Transverse colon (tissue), 4 donors: ENCODE measurements at regions not wholly inside any gene's neighbourhood (a gene's known extent, or its start where the extent isn't known, plus 50 kb on each side); places are given as distances from the start of the nearest gene placed in this dataset.

ENCODE experiments used
- DNase-seq: peaks from one replicate; pipeline ENCODE4 v3.0.0-alpha.2; 2019
- H3K27ac ChIP-seq, 4 donors: fragments of 200-600 bp; sonication (generic); 2 replicates each; pipeline ENCODE4 v1.5.1; 2016 to 2018; ENCODE audit warnings: inconsistent platforms in 4 of 4
- H3K27me3 ChIP-seq: fragments of 200-600 bp; sonication (generic); 2 replicates; pipeline ENCODE4 v1.5.1; 2017; ENCODE audit warnings: inconsistent platforms
- H3K36me3 ChIP-seq, 4 donors: fragments of 200-600 bp; sonication (generic); 2 replicates each; pipeline ENCODE4 v1.5.1; 2017 to 2019; ENCODE audit warnings: inconsistent platforms in 4 of 4
- H3K4me1 ChIP-seq, 4 donors: fragments of 200-600 bp; sonication (generic); 2 replicates each; pipeline ENCODE4 v1.5.1; 2017 to 2020; ENCODE audit warnings: inconsistent platforms in 4 of 4
- H3K4me3 ChIP-seq, 4 donors: fragments of 200-600 bp; sonication (generic); 1 replicate in 1 of 4; 2 replicates in 3 of 4; pipeline versions ENCODE4 v1.5.1 to v1.6.1; 2017 to 2019; ENCODE audit warnings: inconsistent platforms in 4 of 4
- H3K9me3 ChIP-seq, 2 donors: fragments of 200-600 bp; sonication (generic); 2 replicates each; pipeline ENCODE4 v1.5.1; 2017 to 2019; ENCODE audit warnings: inconsistent platforms in 2 of 2
- CTCF ChIP-seq, 5 experiments: fragments of 200-600 bp in 3 of 5; fragments of 450-650 bp in 2 of 5; sonication (generic) in 3 of 5; IDR thresholded peaks; 1 replicate in 2 of 5; 2 replicates in 3 of 5; pipeline ENCODE4 v1.5.1; 2016 to 2017; ENCODE audit warnings: antibody characterized with exemption in 5 of 5, inconsistent platforms in 3 of 5, mild to moderate bottlenecking in 2 of 5, moderate library complexity in 1 of 5
- EP300 ChIP-seq: sonication (generic); formaldehyde crosslinking; IDR thresholded peaks from one replicate; pipeline ENCODE4 v1.6.1; 2017; ENCODE audit warnings: antibody characterized with exemption, low read depth
- POLR2A ChIP-seq: fragments of 450-650 bp; IDR thresholded peaks from one replicate; pipeline ENCODE4 v1.6.1; 2016; ENCODE audit warnings: antibody characterized with exemption, mild to moderate bottlenecking, moderate library complexity
- POLR2AphosphoS5 ChIP-seq, 3 donors: sonication (generic); formaldehyde crosslinking; IDR thresholded peaks; one replicate each; pipeline ENCODE4 v1.6.1; 2016; ENCODE audit warnings: antibody characterized with exemption in 3 of 3
- WGBS, 2 donors: methylation state at CpG; one replicate each; pipeline ENCODE4 v1.1.5; 2018; ENCODE audit warnings: low coverage in 1 of 2; 5-methylcytosine and 5-hydroxymethylcytosine counted together
- in situ Hi-C, 4 donors: fragments of 200-750 bp; cut with MboI; loops; one replicate each; pipeline versions ENCODE4 v1.15.0 to v1.15.1; 2017; ENCODE audit warnings: low sequenced_read_pairs in 3 of 4, low pct_ligation_motif_present in 1 of 4, low pct_unique_long_range_greater_than_20kb in 1 of 4
- intact Hi-C: fragments of 100-400 bp; cut with DNase I; formaldehyde crosslinking; loops from one replicate; pipeline ENCODE4 v1.15.1; 2023; ENCODE audit warnings: low total_unique reads

DNA sequence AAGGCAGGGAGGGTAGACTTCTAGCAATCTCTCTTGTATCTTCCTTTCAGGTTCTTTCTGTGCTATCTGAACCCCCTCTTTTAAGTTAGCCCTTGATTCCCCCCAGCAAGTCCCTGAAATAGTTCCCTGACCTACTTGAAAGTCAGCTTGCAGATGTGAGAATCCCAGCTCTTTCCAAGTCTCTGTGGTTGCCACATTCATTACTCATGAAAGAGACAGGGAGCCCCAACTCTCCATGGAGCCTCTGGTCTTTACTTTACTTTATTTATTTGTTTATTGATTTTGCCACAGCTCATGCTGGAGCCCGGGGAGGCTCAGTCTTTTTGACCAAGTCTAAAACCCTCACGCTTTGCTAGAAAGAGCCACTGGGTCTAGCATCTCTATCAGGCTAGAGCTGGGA lies 193.6 kb upstream of the FAR2 start:
- no peak overlapping the region for H3K27ac ChIP-seq
- H3K9me3 ChIP-seq = no peaks in the 10 kb centered on the region
- no peaks in the 10 kb centered on the region for H3K36me3 ChIP-seq
- in situ Hi-C loops = no loop called here
- no peaks in the 10 kb centered on the region for H3K4me1 ChIP-seq
- intact Hi-C loops = no loop called here
- no peak for DNase-seq
- 81 to 86% methylated on average over 2 of the region's 2 CpGs for WGBS, 2 donors
- no peaks in the 10 kb centered on the region for H3K27me3 ChIP-seq
- H3K4me3 ChIP-seq = no peak overlapping the region
- TF ChIP-seq POLR2A = no peak
- no peak for TF ChIP-seq CTCF (IDR thresholded peaks at IDR 0.05)
- TF ChIP-seq EP300 = no peak
- TF ChIP-seq POLR2AphosphoS5 (IDR thresholded peaks at IDR 0.05) = no peak

GRCh38 chr12:28955931-28956330 lies 193.1 kb upstream of the FAR2 start:
- in situ Hi-C loops (no loop called here), intact Hi-C loops (no loop called here)
- no peak for DNase-seq

GRCh38 chr12:28958553-28959195 lies 190.4 kb upstream of the FAR2 start:
- no peak overlapping the region for H3K27ac ChIP-seq

More at GRCh38 chr12:28955931-28956330, 193.1 kb upstream of the FAR2 start:
- Histone ChIP-seq H3K4me1 (no peaks in the 10 kb centered on the region), H3K27ac (no peak overlapping the region), H3K36me3 (no peaks in the 10 kb centered on the region), H3K27me3 (no peaks in the 10 kb centered on the region), H3K4me3 (no peak overlapping the region), H3K9me3 (no peaks in the 10 kb centered on the region)
- no peak for TF ChIP-seq POLR2AphosphoS5 (IDR thresholded peaks at IDR 0.05)
- no peak for TF ChIP-seq CTCF (IDR thresholded peaks at IDR 0.05)
- no peak for TF ChIP-seq EP300
- no peak for TF ChIP-seq POLR2A

DNA sequence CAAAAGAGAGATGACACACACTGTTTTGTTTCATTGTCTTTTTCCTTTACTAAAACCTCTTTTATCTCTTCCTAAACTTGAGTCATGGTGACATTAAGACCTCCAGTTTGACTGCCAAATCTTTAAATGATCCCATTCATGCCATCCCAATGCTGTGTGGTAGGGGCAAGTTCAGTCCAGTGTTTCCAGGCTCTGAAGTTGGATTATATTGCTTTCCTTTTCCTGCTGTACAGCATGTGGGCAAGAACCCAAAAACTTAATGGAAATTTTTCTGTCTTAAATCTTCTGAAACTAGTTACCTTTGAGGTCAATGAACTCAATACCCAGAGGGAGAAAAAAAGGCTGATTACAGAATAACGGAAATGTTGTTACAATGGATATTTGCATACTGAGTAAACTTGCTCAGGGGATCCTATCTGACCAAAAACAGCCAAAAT lies 187.1 kb upstream of the FAR2 start:
- no peak overlapping the region for H3K27ac ChIP-seq
- H3K27me3 ChIP-seq = no peaks in the 10 kb centered on the region
- H3K4me1 ChIP-seq = no peaks in the 10 kb centered on the region
- no peak overlapping the region for H3K4me3 ChIP-seq
- no peaks in the 10 kb centered on the region for H3K9me3 ChIP-seq
- intact Hi-C loops = no loop called here
- 50 to 53% methylated on average over 1 of the region's 1 CpG for WGBS, 2 donors
- in situ Hi-C loops = no loop called here
- no peaks in the 10 kb centered on the region for H3K36me3 ChIP-seq
- TF ChIP-seq CTCF (IDR thresholded peaks at IDR 0.05) = no peak
- TF ChIP-seq EP300 = no peak
- no peak for TF ChIP-seq POLR2AphosphoS5 (IDR thresholded peaks at IDR 0.05)
- no peak for TF ChIP-seq POLR2A
- no peak for DNase-seq

More at GRCh38 chr12:28958553-28959195, 190.4 kb upstream of the FAR2 start:
- in situ Hi-C loops (no loop called here), intact Hi-C loops (no loop called here)
- Histone ChIP-seq H3K4me3 (no peak overlapping the region), H3K4me1 (no peaks in the 10 kb centered on the region), H3K36me3 (no peaks in the 10 kb centered on the region), H3K27me3 (no peaks in the 10 kb centered on the region), H3K9me3 (no peaks in the 10 kb centered on the region)
- TF ChIP-seq POLR2A (no peak), EP300 (no peak), POLR2AphosphoS5 (IDR thresholded peaks at IDR 0.05) (no peak), CTCF (IDR thresholded peaks at IDR 0.05) (no peak)
- 52 to 67% methylated on average over 2 of the region's 2 CpGs for WGBS, 2 donors
- DNase-seq = no peak
